ENCODE measurements at regions not wholly inside any gene's neighbourhood (a gene's known extent, or its start where the extent isn't known, plus 50 kb on each side); places are given as distances from the start of the nearest gene placed in this dataset.

GRCh38 chr5:175380701-175381100 is 63.3 kb downstream of the DRD1 start:
- Histone ChIP-seq H3K79me2 (ENCODE audit: insufficient read depth) (no peaks in the 10 kb centered on the region), H3K9ac (no peak overlapping the region), H3K4me3 (ENCODE audit: low read depth in 2 of 2, low read length in 1 of 2) (no peak overlapping the region), H3K4me1 (ENCODE audit: control insufficient read depth in 1 of 2, insufficient read depth in 2 of 2, low read depth in 1 of 2, low read length in 1 of 2) (no peaks in the 10 kb centered on the region), H3K27me3 (ENCODE audit: insufficient read depth) (no peaks in the 10 kb centered on the region), H3K27ac (ENCODE audit: low read depth in 2 of 2, low read length in 1 of 2) (no peak overlapping the region), H3F3A (replicated peaks; ENCODE audit: insufficient read depth) (no peaks in the 10 kb centered on the region), H3K9me2 (no peaks in the 10 kb centered on the region), H3K4me2 (no peak overlapping the region), H3K9me3 (no peaks in the 10 kb centered on the region), H3K36me3 (replicated peaks in 1 of 2; ENCODE audit: control insufficient read depth in 1 of 2, insufficient read depth in 2 of 2, low read length in 1 of 2) (no peaks in the 10 kb centered on the region), H2AFZ (ENCODE audit: low read depth) (no peak overlapping the region), H4K20me1 (ENCODE audit: insufficient read depth) (no peaks in the 10 kb centered on the region)
- 52% methylated on average over 2 of the region's 2 CpGs for WGBS (ENCODE audit: low lambda C conversion rate)
- CTCF ChIA-PET: interaction anchor here (1.2 kb wide), 1 partner anchor 13 kb away, joined by 3 read pairs; no protein-coding TSS in a partner anchor
- POLR2A ChIA-PET: no interaction called here
- TF ChIP-seq REST (IDR thresholded peaks at IDR 0.05; ENCODE audit: low read depth, low read length) (no peak), CTCF (IDR thresholded peaks at IDR 0.05) (no peak), NFIC (IDR thresholded peaks at IDR 0.05; ENCODE audit: borderline replicate concordance) (no peak), RAD21 (IDR thresholded peaks at IDR 0.05; ENCODE audit: low read length) (no peak), PBX3 (IDR thresholded peaks at IDR 0.05) (no peak), ZBTB33 (IDR thresholded peaks at IDR 0.05; ENCODE audit: borderline replicate concordance, low read depth) (no peak), IRF3 (IDR thresholded peaks at IDR 0.05; ENCODE audit: low read depth, low read length) (no peak)
- DNase-seq: no peak

Measured in SK-N-SH (cell line).